GM13976 (cell line): ENCODE measurements at regions not wholly inside any gene's neighbourhood (a gene's known extent, or its start where the extent isn't known, plus 50 kb on each side); places are given as distances from the start of the nearest gene placed in this dataset.

Experiments used
- DNase-seq: peaks from one replicate; pipeline ENCODE4 v3.0.0; 2012; ENCODE audit warnings: low spot score
- in situ Hi-C: fragments of 300-500 bp; cut with MboI; formaldehyde crosslinking; loops from one replicate; pipeline ENCODE4 v1.12.0; 2022; ENCODE audit warnings: low sequenced_read_pairs, mixed read lengths, inconsistent platforms; ENCODE audit not compliant: unreplicated experiment
- TF ChIP-seq, protein P1 (sequence below): IDR thresholded peaks from 2 replicates; pipeline ENCODE4 v1.5.1; 2012; ENCODE audit warnings: borderline replicate concordance, mild to moderate bottlenecking; ENCODE audit not compliant: insufficient read depth; ENCODE audit errors: extremely low read depth, missing control alignments, control extremely low read depth

DNA sequence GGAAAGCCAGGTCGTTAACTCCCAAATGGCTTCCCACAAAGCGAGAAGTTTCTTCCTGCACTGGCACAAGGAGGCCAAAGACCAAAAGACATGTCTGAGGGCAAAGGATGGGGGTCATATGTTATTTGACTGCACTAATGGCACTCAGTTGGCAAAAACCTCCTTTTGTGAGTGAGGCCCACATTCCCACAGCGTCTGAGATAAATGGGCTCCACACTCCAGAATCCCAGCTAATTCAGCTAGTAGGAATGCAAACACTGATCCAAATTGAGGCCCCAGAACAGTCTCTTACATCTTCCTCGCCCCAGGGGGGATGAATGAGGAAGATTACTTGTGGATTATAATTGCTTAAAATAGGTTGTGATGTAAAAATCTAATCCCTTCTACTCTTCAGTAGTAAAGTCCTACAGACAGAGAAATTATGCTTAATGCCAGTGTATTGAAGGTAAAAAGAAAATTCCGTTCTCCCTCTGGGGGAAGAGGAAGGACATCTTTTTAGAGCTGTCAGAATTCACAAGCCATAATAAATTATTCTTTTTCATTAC is 86.4 kb upstream of the PIWIL1 start:
- in situ Hi-C loops = no loop called here
- TF ChIP-seq, protein P1, sequence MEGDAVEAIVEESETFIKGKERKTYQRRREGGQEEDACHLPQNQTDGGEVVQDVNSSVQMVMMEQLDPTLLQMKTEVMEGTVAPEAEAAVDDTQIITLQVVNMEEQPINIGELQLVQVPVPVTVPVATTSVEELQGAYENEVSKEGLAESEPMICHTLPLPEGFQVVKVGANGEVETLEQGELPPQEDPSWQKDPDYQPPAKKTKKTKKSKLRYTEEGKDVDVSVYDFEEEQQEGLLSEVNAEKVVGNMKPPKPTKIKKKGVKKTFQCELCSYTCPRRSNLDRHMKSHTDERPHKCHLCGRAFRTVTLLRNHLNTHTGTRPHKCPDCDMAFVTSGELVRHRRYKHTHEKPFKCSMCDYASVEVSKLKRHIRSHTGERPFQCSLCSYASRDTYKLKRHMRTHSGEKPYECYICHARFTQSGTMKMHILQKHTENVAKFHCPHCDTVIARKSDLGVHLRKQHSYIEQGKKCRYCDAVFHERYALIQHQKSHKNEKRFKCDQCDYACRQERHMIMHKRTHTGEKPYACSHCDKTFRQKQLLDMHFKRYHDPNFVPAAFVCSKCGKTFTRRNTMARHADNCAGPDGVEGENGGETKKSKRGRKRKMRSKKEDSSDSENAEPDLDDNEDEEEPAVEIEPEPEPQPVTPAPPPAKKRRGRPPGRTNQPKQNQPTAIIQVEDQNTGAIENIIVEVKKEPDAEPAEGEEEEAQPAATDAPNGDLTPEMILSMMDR = no peak
- DNase-seq = no peak

DNA sequence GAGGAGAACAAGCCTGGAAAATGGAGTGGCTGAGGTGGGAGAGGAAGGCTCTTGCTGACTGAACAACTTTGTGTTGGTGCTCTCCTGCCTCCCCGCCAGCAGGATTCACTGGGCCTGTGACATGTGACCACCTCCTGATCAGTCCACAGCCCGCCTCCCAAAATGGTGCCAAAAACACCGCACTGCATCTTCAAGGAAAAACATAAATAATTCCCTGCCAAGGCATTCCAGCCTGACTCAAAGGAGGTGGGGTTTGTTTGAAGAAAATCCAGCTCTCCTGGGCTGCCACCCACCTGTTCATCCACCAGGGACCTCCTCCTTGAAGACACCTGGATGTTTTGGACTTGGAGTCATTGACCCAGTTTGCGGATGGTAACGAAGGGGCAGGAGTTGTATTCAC is 83.8 kb upstream of the PIWIL1 start:
- TF ChIP-seq, protein P1 = no peak

GRCh38 chr12:130254461-130255276 is 83.0 kb upstream of the PIWIL1 start:
- DNase-seq = no peak
- TF ChIP-seq, protein P1 = no peak
- in situ Hi-C loops = no loop called here

More for the DNA sequence above, 83.8 kb upstream of the PIWIL1 start:
- in situ Hi-C loops = no loop called here
- DNase-seq = no peak

GRCh38 chr12:130258863-130259262 is 78.8 kb upstream of the PIWIL1 start:
- TF ChIP-seq, protein P1 = no peak
- in situ Hi-C loops = no loop called here
- no peak for DNase-seq

DNA sequence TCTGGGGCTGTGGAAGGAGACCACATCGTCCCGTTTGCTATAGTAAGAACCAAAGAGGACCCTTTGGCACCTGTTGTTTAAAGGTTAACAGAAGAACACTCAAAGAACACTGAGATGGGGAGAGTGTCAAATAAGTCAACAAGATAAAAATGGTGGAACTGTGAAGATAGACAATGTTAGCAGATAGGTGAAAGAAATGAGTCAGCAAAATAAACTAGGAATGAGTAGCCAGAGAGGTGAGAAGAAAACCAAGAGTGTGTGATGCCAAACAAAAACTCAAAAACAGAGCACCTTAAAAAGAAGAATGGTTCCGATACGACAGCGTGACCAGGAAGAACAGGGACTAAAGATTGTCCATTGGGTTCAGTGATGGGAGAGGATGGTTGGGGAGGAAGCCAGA is 74.7 kb upstream of the PIWIL1 start:
- TF ChIP-seq, protein P1 = no peak
- in situ Hi-C loops = no loop called here
- DNase-seq = no peak

GRCh38 chr12:130263996-130264395 is 73.7 kb upstream of the PIWIL1 start:
- TF ChIP-seq, protein P1 = no peak
- no peak for DNase-seq
- in situ Hi-C loops = no loop called here
